GM19043 (cell line): ENCODE measurements at regions not wholly inside any gene's neighbourhood (a gene's known extent, or its start where the extent isn't known, plus 50 kb on each side); places are given as distances from the start of the nearest gene placed in this dataset.
A peak's percentile ranks its signal among the peaks of the same experiment; 100 is the strongest.
"Not testable (repeated sequence)": the region's sequence is repeated elsewhere in the genome, so short reads cannot be mapped to it uniquely, and the experiment has no call there.

ENCODE experiments used
- ATAC-seq: cut with Tn5 transposase; IDR thresholded peaks from one replicate; pipeline ENCODE4 v1.9.1; 2021; ENCODE audit warnings: low read depth; ENCODE audit not compliant: unreplicated experiment

DNA sequence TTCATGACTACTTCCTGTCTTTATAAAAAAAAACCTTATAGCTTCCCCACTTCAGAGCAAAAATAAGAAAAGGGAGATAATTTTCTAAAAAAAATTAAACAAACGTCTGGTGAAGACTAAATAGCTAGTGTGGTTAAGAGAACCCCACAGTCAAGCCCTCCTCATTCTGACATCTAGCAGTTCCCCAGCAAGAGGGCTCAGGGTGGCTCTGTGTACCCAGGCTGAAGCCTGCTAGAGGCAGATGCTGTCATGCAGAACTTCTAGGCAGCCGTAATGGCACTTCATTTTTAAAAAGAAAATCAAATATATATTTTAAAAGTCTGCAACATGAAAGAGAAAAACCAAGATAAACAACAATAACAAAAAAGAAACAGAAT is 223.1 kb upstream of the KLF14 start:
- no peak for ATAC-seq

GRCh38 chr7:130957722-130958435 is 223.9 kb upstream of the KLF14 start:
- not testable (repeated sequence) for ATAC-seq

DNA sequence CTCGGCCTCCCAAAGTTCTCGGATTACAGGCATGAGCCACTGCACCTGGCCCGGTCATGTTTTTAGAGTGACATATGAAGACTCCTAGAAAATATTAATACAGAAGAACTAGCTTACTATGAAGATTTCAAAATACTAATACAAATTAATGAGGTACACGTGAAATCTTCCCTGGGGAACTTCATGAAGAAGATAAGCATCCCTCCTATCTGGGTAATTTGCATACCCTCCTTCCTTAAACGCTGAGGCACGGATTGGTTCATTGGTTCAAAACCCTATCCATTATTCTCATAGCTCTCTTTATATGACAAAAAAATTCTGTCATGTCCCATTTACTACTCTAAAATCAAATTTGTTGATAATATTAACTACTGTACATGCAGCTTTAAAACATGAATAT is 224.8 kb upstream of the KLF14 start:
- no peak for ATAC-seq

GRCh38 chr7:130959743-130960207 is 225.8 kb upstream of the KLF14 start:
- no peak for ATAC-seq

DNA sequence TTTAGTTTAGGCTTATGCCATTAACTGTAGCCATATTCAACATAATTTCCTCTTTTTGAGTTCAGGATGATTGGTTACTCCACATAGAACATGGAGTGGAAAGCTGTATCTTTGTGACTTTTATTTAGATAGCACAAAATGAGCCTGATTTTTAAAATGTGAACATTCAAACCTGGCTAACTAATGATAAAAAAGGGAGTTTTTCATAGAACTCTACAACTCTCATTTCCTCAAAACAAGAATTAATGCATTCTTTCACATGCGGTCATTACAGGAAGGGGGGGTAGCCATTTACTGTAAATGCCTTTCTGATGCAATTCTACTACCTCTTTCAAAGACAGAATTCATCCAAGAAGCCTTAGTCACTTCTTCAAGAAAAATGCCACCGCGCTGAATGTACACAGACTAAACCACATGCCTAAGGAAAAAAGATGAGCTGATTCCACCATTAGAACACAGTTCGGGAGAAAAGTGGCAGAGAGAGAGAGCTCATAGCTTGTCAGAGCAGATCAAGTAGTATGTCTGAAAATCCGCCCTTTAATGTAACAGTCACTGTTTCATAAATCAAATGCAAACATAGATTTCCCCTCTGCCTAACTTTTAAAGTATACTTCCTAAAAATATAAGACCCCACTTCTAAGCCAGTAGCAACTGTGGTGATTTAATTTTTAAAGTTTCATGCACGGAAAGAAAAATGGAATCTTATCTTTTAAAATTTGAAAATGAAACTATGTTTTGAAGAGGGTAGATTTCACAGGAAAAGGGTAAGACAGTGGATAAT is 226.4 kb upstream of the KLF14 start:
- ATAC-seq = peak; percentile 31

DNA sequence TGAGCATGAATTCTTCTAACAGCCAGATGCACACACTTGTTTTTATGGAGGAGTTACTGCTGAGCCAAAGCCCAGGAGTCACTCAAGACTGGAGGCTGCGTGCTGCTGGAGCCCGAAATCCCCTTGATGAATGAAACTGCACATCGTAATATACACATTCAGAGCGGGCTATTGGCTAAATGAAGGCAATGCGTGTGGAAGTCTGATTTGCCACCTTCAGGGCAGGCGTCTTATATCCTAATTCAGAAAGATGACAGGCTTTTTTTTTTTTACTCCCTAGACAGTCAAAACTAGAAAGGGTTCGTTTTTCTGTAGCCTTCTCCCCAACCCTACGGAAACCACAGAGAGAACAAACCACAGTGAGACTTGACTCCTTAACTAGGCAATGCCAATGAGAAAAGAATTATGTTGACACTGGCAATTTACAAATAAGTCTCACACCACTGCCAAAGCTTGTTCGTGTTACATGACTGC is 227.2 kb upstream of the KLF14 start:
- peak; percentile 68 for ATAC-seq

DNA sequence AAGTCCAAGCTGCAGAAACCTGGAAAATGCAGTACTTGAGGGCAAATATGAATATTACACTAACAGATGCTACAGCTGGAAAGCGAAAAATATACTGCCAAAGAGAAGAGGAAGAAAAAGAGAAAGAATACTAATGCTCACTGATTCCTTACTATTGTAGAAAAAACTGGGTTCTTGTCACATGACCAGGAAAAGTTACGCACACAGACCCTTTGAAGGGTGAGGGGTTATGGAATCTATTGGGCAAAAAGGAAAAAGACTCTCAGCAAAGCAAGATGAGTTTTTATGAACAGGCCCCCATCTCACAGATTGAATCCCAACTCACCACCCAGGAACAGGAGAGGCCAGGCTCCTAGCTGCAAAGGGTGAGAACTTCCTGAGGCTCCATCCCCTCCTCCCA is 228.1 kb upstream of the KLF14 start:
- no peak for ATAC-seq

DNA sequence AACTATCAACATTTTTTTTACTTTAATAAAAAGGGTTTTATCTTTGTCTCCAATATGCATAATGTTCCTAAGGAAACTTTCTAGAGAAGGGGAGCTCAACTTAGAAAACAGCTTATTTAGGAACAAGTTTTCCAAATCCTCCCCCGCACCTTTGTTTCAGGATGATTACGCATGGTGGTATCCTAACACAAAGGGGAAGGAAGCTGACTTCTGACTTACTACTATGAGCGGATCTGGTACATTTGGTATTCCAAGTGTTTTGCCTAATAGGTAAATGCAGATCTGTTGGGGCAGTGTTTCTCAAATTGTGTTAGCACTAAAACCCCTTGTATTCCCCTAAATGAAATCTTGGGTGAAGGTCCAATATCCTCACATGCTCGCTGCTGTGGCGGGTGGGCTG is 229.3 kb upstream of the KLF14 start:
- no peak for ATAC-seq

DNA sequence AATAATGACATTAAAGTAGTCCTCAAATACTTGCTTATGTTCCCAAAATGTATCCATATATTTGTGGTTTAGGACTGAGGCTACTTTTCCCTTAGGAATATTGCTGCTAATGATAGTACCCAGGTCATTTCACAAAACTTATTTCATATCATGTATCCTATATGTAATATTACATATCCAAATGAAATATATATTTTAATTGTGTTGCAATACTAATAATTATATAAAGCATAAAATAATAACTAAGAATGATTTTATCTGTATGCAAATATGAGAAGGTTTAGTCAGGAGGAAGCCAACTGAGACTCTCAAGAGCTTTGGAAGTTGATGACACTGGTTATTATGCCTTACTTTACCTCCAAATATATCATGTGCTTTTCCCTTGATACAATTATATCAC is 231.5 kb upstream of the KLF14 start:
- ATAC-seq = no peak

DNA sequence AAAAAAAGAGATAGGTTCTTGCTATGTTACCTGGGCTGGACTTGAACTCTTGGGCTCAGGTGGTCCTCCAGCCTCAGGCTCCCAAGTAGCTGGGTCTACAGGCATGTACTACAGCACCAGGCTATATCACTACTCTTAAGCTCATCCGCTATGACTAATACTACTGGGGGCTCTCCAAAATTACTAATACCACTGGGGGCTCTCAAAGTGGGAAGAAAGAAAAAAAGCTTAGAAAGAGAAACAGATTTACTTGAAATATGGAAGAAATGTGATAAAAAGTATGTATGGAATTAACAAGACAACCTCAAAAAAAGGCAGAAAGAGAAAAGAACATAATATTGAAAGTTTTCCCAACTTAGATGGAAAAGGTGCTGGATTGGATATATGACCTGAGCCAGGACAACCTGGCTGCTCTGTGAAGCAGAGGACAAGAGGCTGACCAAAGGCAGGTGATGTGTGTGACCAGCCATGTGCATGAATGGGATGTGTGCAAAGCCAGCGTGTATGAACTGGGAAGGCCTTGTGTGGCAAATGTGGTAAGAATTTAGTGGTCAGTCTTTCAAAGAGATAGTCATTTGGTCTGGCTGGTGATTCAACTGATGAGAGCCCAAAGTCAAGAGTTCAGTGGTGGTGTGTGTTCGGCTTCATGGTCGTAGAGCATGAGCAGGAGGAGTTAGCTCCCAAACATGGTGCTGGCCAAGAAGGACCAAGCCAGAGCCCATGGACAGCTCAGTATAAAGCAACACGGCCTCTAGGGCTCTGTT is 232.4 kb upstream of the KLF14 start:
- peak; percentile 59 for ATAC-seq

- no peak for ATAC-seq
These were observed 236.2 kb upstream of the KLF14 start for GRCh38 chr7:130970196-130970595.

GRCh38 chr7:130970696-130971095 is 236.7 kb upstream of the KLF14 start:
- ATAC-seq = no peak

DNA sequence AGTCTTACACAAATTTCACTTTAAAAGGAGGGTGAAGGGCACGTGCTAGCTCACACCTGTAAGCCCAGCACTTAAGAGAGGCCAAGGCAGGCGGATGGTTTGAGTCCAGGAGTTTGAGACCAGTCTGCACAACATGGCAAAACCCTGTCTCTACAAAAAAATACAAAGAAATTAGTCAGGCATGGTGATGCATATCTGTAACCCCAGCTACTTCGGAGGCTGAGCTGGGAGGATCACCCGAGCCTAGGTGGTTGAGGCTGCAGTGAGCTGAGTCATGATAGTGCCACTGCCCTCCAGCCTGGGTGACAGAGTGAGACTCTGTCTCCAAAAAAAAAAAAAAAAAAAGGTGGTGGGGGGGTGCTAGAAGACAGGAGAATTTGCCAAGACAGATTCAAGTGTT is 237.3 kb upstream of the KLF14 start:
- no peak for ATAC-seq

- ATAC-seq = no peak
These were observed 238.2 kb upstream of the KLF14 start for GRCh38 chr7:130972201-130972600.

DNA sequence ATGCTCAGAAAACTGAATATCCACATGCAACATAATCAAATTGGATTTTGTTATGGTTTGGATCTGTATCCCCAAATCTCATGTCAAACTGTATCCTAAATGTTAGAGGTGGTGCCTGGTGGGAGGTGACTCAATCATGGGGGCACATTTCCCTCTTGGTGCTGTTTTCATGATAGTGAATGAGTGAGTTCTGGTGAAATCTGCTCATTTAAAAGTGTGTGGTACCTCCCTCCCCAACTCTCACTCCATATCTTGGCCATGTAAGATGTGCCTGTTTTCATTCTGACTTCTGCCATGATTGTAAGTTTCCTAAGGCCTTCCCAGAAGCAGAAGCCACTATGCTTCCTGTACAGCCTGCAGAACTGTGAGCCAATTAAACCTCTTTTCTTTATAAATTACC is 239.6 kb upstream of the KLF14 start:
- no peak for ATAC-seq

DNA sequence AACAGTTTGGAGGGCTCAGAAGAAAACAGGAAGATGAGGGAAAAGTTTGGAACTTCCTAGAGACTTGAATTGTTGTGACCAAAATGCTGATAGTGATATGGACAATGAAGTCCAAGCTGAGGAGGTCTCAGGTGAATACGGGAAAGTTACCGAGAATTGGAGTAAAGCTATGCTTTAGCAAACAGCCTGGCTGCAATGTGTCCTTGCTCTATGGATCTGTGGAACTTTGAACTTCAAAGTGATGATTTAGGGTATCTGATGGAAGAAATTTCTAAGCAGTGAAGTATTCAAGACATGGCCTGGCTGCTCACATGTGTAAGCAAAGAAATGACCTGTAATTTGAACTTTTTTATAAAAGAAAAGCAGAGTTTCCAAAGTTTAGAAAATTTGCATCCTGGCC is 240.2 kb upstream of the KLF14 start:
- ATAC-seq = no peak

- no peak for ATAC-seq
These were observed 240.8 kb upstream of the KLF14 start for GRCh38 chr7:130974794-130975193.

GRCh38 chr7:130975731-130976130 is 241.7 kb upstream of the KLF14 start:
- no peak for ATAC-seq

GRCh38 chr7:130982160-130982638 is 248.2 kb upstream of the KLF14 start:
- ATAC-seq = no peak

DNA sequence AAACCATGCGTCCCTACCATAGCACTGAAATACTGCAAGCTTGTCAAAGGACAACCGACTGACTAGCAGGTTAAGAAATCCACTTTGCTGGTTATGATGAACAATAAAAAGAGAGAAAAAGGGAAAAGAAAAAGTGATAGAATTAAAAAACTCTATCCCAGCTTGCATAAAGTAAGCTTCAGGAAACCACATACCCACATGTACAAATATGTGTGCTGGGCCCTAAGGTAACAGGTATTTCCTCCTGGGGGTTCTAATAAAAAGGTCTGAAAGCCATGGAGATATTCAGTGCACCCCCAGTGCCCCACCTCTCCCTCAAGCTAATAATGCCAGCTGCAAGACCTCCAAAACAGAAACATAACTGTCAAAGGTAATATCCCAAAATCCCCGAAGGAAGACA is 248.6 kb upstream of the KLF14 start:
- no peak for ATAC-seq

- no peak for ATAC-seq
These were observed 251.4 kb upstream of the KLF14 start for GRCh38 chr7:130985361-130985760.
